Heart left ventricle (tissue), 16 donors: ENCODE measurements at regions not wholly inside any gene's neighbourhood (a gene's known extent, or its start where the extent isn't known, plus 50 kb on each side); places are given as distances from the start of the nearest gene placed in this dataset.

Source experiments
- ATAC-seq, 4 donors: fragments of 200-7000 bp; cut with Tn5 transposase; one replicate each; pipeline ENCODE4 v1.9.1; 2020 to 2022; ENCODE audit warnings: moderate library complexity in 4 of 4, mild to moderate bottlenecking in 3 of 4, moderate number of reproducible peaks in 1 of 4
- DNase-seq, 5 donors: peaks; one replicate each; pipeline ENCODE4 v3.0.0-alpha.2; 2020
- H3K27ac ChIP-seq, 12 donors: fragments of 200-600 bp; sonication (generic) in 4 of 12; one replicate each; pipeline versions ENCODE4 v1.5.0 to v1.8.0; 2016 to 2022; ENCODE audit warnings: mild to moderate bottlenecking in 2 of 12
- H3K27me3 ChIP-seq, 9 donors: fragments of 200-600 bp; sonication (generic) in 2 of 9; one replicate each; pipeline versions ENCODE4 v1.5.1 to v1.8.0; 2016 to 2022; ENCODE audit warnings: mild to moderate bottlenecking in 3 of 9
- H3K36me3 ChIP-seq, 9 donors: fragments of 200-600 bp; sonication (generic) in 2 of 9; one replicate each; pipeline versions ENCODE4 v1.5.0 to v1.8.0; 2018 to 2022; ENCODE audit warnings: mild to moderate bottlenecking in 2 of 9
- H3K4me1 ChIP-seq, 12 donors: fragments of 200-600 bp; sonication (generic) in 4 of 12; one replicate each; pipeline versions ENCODE4 v1.5.0 to v1.8.0; 2016 to 2022; ENCODE audit warnings: mild to moderate bottlenecking in 3 of 12
- H3K4me3 ChIP-seq, 12 donors: fragments of 200-600 bp; sonication (generic) in 4 of 12; one replicate each; pipeline versions ENCODE4 v1.5.0 to v1.8.0; 2017 to 2022; ENCODE audit warnings: mild to moderate bottlenecking in 9 of 12, moderate library complexity in 4 of 12
- H3K9me3 ChIP-seq, 12 donors: fragments of 200-600 bp; sonication (generic) in 4 of 12; one replicate each; pipeline versions ENCODE4 v1.5.0 to v1.8.0; 2016 to 2022; ENCODE audit warnings: mild to moderate bottlenecking in 1 of 12
- POLR2A ChIP-seq, 2 donors: fragments of 450-650 bp; IDR thresholded peaks; one replicate each; pipeline ENCODE4 v1.6.1; 2017; ENCODE audit warnings: antibody characterized with exemption in 2 of 2, mild to moderate bottlenecking in 2 of 2, moderate library complexity in 2 of 2
- WGBS, 4 donors: extraction: QIAGEN DNeasy Blood & Tissue Kit in 2 of 4; methylation state at CpG; one replicate each; pipeline versions ENCODE4 v1.1.5 to v1.1.7; 2013 to 2018; 5-methylcytosine and 5-hydroxymethylcytosine counted together
- intact Hi-C, 10 donors: fragments of 100-400 bp; cut with DNase I; formaldehyde crosslinking; loops; one replicate each; pipeline versions ENCODE4 v1.11.1 to v1.14.2; 2022
- TF ChIP-seq, protein P1 (sequence below), 12 donors: fragments of 200-600 bp; sonication (generic) in 4 of 12; IDR thresholded peaks; one replicate each; pipeline versions ENCODE4 v1.5.0 to v1.8.0; 2018 to 2022; ENCODE audit warnings: antibody characterized with exemption in 12 of 12, mild to moderate bottlenecking in 5 of 12
- donor health status: ischemic (EF 13 %, LVEDD 7.1; RV severe dilation, severe dysfunction).
- donor health status: healthy with polysubstance abuse.
- donor health status: DM: no; HTN: yes; CAD: no.
- donor health status: DM: no; HTN: no; CAD: no.
- donor health status: ischemic (EF 25% LVEDD 6.9; RV normal size, moderate dysfunction).
- donor health status: ischemic (EF 25% LVEDD 5.7; RV mildly dilated, moderate dysfunction).
- donor health status: healthy.
- donor health status: DM: yes; HTN: yes; CAD: no.
- donor health status: ischemic (EF 35%, LVEDD 5.7; RV mildly dilated, moderate dysfunction).
- donor health status: nonischemic (EF 11% LVEDD 7.7; RV severe dilation, severe dysfunction).
- donor health status: DM: yes; HTN: yes; CAD: no.
- donor health status: PGD.
- donor health status: ischemic (EF 29% LVEDD 5.4; RV normal size, mild dysfunction).
- donor health status: nonischemic (EF 23%, LVEDD 6.1; RV moderate dilation, normal function).

DNA sequence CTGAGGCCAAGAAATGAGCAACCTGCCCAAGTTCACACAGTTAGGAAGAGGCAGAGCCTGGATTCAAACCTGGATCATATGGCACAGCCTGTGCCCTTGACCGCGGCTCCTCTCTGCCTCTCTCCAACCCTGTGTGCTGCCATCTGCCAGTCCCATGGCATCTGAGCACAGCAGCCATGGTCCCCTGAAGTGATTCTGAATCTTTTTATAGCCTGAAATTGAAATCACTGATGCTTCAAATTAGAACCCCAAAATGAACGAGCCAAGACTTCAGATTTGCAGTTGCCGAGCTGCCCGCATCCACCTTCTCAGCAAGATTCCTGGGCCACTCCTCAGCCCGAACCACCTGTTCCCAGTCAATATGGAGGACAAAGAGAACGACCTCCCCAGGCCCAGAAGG, 252.7 kb downstream of the CTTN start:
- ATAC-seq (no peak), DNase-seq (no peak)
- no peaks in the 10 kb centered on the region for H3K9me3 ChIP-seq
- intact Hi-C loops: no loop called here
- no peak overlapping the region for H3K4me3 ChIP-seq
- no peak overlapping the region for H3K27ac ChIP-seq
- TF ChIP-seq, protein P1, sequence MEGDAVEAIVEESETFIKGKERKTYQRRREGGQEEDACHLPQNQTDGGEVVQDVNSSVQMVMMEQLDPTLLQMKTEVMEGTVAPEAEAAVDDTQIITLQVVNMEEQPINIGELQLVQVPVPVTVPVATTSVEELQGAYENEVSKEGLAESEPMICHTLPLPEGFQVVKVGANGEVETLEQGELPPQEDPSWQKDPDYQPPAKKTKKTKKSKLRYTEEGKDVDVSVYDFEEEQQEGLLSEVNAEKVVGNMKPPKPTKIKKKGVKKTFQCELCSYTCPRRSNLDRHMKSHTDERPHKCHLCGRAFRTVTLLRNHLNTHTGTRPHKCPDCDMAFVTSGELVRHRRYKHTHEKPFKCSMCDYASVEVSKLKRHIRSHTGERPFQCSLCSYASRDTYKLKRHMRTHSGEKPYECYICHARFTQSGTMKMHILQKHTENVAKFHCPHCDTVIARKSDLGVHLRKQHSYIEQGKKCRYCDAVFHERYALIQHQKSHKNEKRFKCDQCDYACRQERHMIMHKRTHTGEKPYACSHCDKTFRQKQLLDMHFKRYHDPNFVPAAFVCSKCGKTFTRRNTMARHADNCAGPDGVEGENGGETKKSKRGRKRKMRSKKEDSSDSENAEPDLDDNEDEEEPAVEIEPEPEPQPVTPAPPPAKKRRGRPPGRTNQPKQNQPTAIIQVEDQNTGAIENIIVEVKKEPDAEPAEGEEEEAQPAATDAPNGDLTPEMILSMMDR (IDR thresholded peaks at IDR 0.05): no peak
- TF ChIP-seq POLR2A (IDR thresholded peaks at IDR 0.05): no peak
- WGBS, 4 donors: 81 to 91% (median 83%) methylated on average over 7 of the region's 7 CpGs
- H3K36me3 ChIP-seq: no peaks in the 10 kb centered on the region
- peaks cover 0 to 17% (median 7%) of the 10 kb centered on the region in 9 donors for H3K27me3 ChIP-seq
- H3K4me1 ChIP-seq: peaks cover 0 to under 1% (median 0%) of the 10 kb centered on the region in 12 donors

DNA sequence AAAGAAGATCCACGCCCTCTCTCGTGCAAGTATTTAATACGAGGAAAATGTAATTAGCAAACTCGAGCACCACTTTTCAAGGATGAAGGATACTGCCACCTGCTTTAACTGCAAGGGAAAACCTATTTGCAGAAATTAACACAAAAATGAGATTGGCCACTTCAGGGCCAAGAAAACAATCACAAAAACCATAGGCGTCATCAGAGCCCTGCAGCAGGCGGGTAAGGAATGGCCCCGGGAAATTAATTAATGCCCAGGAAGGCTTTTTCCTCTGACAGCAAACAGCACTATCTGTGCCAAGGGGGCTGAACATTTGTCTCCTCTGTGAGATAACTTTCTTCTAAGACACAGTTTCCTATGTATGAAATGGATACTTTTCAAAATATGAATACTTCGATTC, 255.7 kb downstream of the CTTN start:
- Histone ChIP-seq H3K4me1 (peaks cover 0 to 17% (median 2%) of the 10 kb centered on the region in 12 donors), H3K27me3 (peaks cover 0 to 14% (median 0%) of the 10 kb centered on the region in 9 donors), H3K36me3 (no peaks in the 10 kb centered on the region), H3K9me3 (no peaks in the 10 kb centered on the region), H3K27ac (no peak overlapping the region), H3K4me3 (no peak overlapping the region)
- DNase-seq (no peak), ATAC-seq (no peak)
- 77 to 80% (median 78%) methylated on average over 8 of the region's 8 CpGs for WGBS, 4 donors
- TF ChIP-seq, protein P1 (IDR thresholded peaks at IDR 0.05): no peak
- no peak for TF ChIP-seq POLR2A (IDR thresholded peaks at IDR 0.05)
- intact Hi-C loops: no loop called here

DNA sequence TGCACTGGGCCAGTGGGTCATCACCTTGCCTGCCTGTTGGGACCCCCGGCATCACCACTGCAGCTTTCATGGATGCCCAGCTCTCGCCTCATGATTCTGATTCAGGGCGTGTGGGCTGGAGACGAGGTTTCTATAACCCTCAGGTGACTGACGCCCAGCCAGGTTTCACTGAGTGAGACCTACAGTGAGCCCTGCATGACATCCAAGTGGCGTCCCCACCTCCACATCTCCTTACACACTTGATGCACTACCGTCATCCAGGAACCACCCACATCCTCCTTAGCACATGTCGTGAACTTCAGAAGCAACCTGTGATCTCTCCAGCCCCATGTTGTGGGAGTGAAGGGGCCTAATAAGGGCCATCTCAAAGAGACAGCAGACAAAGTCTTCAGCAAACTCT, 257.5 kb downstream of the CTTN start:
- ATAC-seq (no peak), DNase-seq (no peak)
- intact Hi-C loops: no loop called here
- Histone ChIP-seq H3K4me3 (no peak overlapping the region), H3K36me3 (no peaks in the 10 kb centered on the region), H3K9me3 (no peaks in the 10 kb centered on the region), H3K27me3 (peaks cover 0 to 14% (median 5%) of the 10 kb centered on the region in 9 donors), H3K4me1 (peaks cover 0 to 17% (median 2%) of the 10 kb centered on the region in 12 donors), H3K27ac (no peak overlapping the region)
- WGBS, 4 donors: 78 to 82% (median 80%) methylated on average over 8 of the region's 8 CpGs
- TF ChIP-seq POLR2A (IDR thresholded peaks at IDR 0.05): no peak
- TF ChIP-seq, protein P1 (IDR thresholded peaks at IDR 0.05): no peak

DNA sequence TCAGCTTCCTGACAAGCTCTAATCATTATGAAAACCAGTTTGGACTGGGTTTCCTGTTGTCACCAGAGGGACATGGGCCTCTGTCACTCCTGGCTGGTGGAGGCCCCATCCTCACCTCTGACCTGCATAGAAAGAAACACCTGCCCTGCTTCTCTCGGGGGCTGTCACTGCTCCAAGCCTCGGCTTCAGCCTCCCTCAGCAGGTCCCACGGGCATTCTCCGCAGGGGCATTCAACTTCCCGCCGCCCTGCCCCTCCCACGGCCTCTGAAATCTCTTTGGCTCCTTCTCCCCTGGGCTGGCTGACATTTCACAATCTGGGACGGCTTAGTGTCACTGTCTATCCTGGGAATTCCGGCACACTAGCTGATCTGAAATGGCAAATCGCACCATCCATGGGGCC, 257.9 kb downstream of the CTTN start:
- intact Hi-C loops: no loop called here
- no peaks in the 10 kb centered on the region for H3K9me3 ChIP-seq
- DNase-seq: no peak
- no peak overlapping the region for H3K27ac ChIP-seq
- TF ChIP-seq POLR2A (IDR thresholded peaks at IDR 0.05): no peak
- TF ChIP-seq, protein P1 (IDR thresholded peaks at IDR 0.05): no peak
- 19 to 30% (median 28%) methylated on average over 10 of the region's 10 CpGs for WGBS, 4 donors
- H3K4me1 ChIP-seq: peaks cover 0 to 17% (median 2%) of the 10 kb centered on the region in 12 donors
- no peak overlapping the region for H3K4me3 ChIP-seq
- ATAC-seq: peak in 1 of 4 donors; percentile 18
- H3K36me3 ChIP-seq: no peaks in the 10 kb centered on the region
- peaks cover 0 to 17% (median 6%) of the 10 kb centered on the region in 9 donors for H3K27me3 ChIP-seq
